Transverse colon (tissue), 4 donors: ENCODE measurements at regions not wholly inside any gene's neighbourhood (a gene's known extent, or its start where the extent isn't known, plus 50 kb on each side); places are given as distances from the start of the nearest gene placed in this dataset.

Source experiments
- EP300 ChIP-seq: sonication (generic); formaldehyde crosslinking; IDR thresholded peaks from one replicate; pipeline ENCODE4 v1.6.1; 2017; ENCODE audit warnings: antibody characterized with exemption, low read depth
- POLR2AphosphoS5 ChIP-seq, 3 donors: sonication (generic); formaldehyde crosslinking; IDR thresholded peaks; one replicate each; pipeline ENCODE4 v1.6.1; 2016; ENCODE audit warnings: antibody characterized with exemption in 3 of 3
- TF ChIP-seq, protein P1 (sequence below), 5 experiments: fragments of 200-600 bp in 3 of 5; fragments of 450-650 bp in 2 of 5; sonication (generic) in 3 of 5; IDR thresholded peaks; 1 replicate in 2 of 5; 2 replicates in 3 of 5; pipeline ENCODE4 v1.5.1; 2016 to 2017; ENCODE audit warnings: antibody characterized with exemption in 5 of 5, inconsistent platforms in 3 of 5, mild to moderate bottlenecking in 2 of 5, moderate library complexity in 1 of 5

DNA sequence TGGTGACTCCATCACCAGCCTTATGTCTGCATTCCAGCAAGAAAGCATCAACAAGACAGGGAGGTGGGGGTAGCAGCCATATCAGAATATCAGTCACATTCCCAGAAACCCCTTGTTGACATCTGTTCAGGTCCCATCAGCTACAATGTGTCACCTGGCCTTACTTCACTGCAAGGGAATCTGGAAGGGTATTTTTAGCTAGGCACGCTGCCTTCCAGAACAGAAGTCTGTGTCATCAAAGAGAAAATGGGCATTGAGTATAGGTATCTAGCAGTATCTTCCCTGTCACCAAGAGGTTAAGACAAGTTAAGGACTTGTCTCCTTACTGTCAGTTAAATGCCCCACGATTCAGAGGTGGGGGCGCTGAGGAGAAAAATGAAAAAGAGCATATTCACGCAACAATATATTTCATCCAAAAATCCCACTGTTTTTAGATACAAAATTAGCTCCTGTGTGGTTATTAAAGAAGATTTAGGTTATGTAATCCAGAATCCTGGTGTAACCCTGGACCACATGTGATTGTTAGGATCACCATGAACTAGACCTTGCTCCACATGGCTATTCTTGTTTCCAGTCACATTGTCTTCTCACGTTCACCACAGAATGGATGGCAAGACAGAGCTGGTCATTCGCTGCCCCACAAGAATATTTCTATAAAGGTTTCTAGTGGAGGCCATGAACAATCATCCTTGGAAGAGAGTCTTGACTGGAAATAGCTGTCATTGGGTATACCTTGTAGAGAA is 60.0 kb upstream of the PDHA1 start:
- TF ChIP-seq EP300 (no peak), POLR2AphosphoS5 (IDR thresholded peaks at IDR 0.05) (no peak)
- TF ChIP-seq, protein P1, sequence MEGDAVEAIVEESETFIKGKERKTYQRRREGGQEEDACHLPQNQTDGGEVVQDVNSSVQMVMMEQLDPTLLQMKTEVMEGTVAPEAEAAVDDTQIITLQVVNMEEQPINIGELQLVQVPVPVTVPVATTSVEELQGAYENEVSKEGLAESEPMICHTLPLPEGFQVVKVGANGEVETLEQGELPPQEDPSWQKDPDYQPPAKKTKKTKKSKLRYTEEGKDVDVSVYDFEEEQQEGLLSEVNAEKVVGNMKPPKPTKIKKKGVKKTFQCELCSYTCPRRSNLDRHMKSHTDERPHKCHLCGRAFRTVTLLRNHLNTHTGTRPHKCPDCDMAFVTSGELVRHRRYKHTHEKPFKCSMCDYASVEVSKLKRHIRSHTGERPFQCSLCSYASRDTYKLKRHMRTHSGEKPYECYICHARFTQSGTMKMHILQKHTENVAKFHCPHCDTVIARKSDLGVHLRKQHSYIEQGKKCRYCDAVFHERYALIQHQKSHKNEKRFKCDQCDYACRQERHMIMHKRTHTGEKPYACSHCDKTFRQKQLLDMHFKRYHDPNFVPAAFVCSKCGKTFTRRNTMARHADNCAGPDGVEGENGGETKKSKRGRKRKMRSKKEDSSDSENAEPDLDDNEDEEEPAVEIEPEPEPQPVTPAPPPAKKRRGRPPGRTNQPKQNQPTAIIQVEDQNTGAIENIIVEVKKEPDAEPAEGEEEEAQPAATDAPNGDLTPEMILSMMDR (IDR thresholded peaks at IDR 0.05): no peak
